ENCODE measurements at regions not wholly inside any gene's neighbourhood (a gene's known extent, or its start where the extent isn't known, plus 50 kb on each side); places are given as distances from the start of the nearest gene placed in this dataset.

- no peak for DNase-seq
Observed at GRCh38 chr10:75347186-75347585, 54.4 kb downstream of the ZNF503 start.

GRCh38 chr10:75345738-75346137 is 55.8 kb downstream of the ZNF503 start:
- no peak for DNase-seq

GRCh38 chr10:75344170-75344569 is 57.4 kb downstream of the ZNF503 start:
- DNase-seq = no peak

- no peak for DNase-seq
Observed at GRCh38 chr10:75342397-75342796, 59.2 kb downstream of the ZNF503 start.

- DNase-seq = no peak
Observed at GRCh38 chr10:75335983-75336382, 65.6 kb downstream of the ZNF503 start.

- DNase-seq = no peak
Observed at GRCh38 chr10:75335191-75335590, 66.4 kb downstream of the ZNF503 start.

- no peak for DNase-seq
Observed at GRCh38 chr10:75334720-75335119, 66.8 kb downstream of the ZNF503 start.

- DNase-seq = no peak
Observed at GRCh38 chr10:75332081-75332480, 69.5 kb downstream of the ZNF503 start.

- DNase-seq = no peak
Observed at GRCh38 chr10:75331081-75331480, 70.5 kb downstream of the ZNF503 start.

- DNase-seq = no peak
Observed at GRCh38 chr10:75329190-75329745, 72.3 kb downstream of the ZNF503 start.

GRCh38 chr10:75326306-75326705 is 75.3 kb downstream of the ZNF503 start:
- DNase-seq = no peak

- DNase-seq = no peak
Observed at GRCh38 chr10:75319274-75319673, 82.3 kb downstream of the ZNF503 start.

- no peak for DNase-seq
Observed at GRCh38 chr10:75314570-75314969, 78.8 kb upstream of the COMTD1 start.

- DNase-seq = no peak
Observed at GRCh38 chr10:75312440-75312839, 76.7 kb upstream of the COMTD1 start.

- DNase-seq = no peak
Observed at GRCh38 chr10:75305675-75306074, 69.9 kb upstream of the COMTD1 start.

- no peak for DNase-seq
Observed at GRCh38 chr10:75304741-75305390, 69.1 kb upstream of the COMTD1 start.

GRCh38 chr10:75304313-75304712 is 68.6 kb upstream of the COMTD1 start:
- no peak for DNase-seq

GRCh38 chr10:75303045-75303777 is 67.5 kb upstream of the COMTD1 start:
- no peak for DNase-seq

- no peak for DNase-seq
Observed at GRCh38 chr10:75302029-75302428, 66.3 kb upstream of the COMTD1 start.

GRCh38 chr10:75297021-75297599 is 61.4 kb upstream of the COMTD1 start:
- no peak for DNase-seq

GRCh38 chr10:75295868-75296441 is 60.2 kb upstream of the COMTD1 start:
- no peak for DNase-seq

- DNase-seq = peak; percentile 82
Observed at GRCh38 chr10:75294866-75295701, 59.3 kb upstream of the COMTD1 start.

GRCh38 chr10:75294518-75294865 is 58.7 kb upstream of the COMTD1 start:
- DNase-seq = no peak

Measured in OCI-M1 (cell line).